ENCODE measurements at regions not wholly inside any gene's neighbourhood (a gene's known extent, or its start where the extent isn't known, plus 50 kb on each side); places are given as distances from the start of the nearest gene placed in this dataset.

GRCh38 chr17:6356562-6356961, 78.4 kb downstream of the AIPL1 start:
- Histone ChIP-seq H3K9me3 (no peaks in the 10 kb centered on the region), H3K4me3 (no peak overlapping the region), H3K27me3 (no peaks in the 10 kb centered on the region), H3K4me1 (no peaks in the 10 kb centered on the region), H3K36me3 (no peaks in the 10 kb centered on the region), H3K27ac (no peak overlapping the region)
- DNase-seq (ENCODE audit: extremely low spot score in 2 of 2), result no peak
- TF ChIP-seq POLR2A (IDR thresholded peaks at IDR 0.05) (no peak), POLR2AphosphoS5 (IDR thresholded peaks at IDR 0.05; ENCODE audit: insufficient read depth in 1 of 2, low read depth in 1 of 2) (no peak), CTCF (IDR thresholded peaks at IDR 0.05) (no peak)
- intact Hi-C loops (cut with DNase I), result no loop called here

DNA sequence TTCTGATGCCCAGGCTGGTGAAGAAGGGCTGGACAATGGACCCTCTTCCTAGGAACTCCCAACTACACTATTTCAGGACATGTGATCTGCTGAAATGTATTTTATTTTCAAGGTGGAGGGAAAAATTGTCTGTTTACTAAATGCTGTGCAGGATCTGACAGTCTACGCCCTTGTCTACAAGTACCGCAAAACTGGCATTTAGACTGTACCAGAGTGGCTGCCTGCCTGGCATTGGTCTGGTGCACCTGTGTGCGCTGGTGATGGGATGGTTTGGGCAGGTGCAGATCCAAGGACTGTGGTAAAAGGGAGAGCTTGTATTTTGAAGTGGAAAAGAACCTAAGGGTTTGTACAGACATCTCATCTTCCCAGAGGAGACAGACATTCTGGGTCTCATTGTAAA, 79.7 kb downstream of the AIPL1 start:
- H3K27ac ChIP-seq, result no peak overlapping the region
- no peak for TF ChIP-seq POLR2AphosphoS5 (IDR thresholded peaks at IDR 0.05; ENCODE audit: insufficient read depth in 1 of 2, low read depth in 1 of 2)
- no peaks in the 10 kb centered on the region for H3K36me3 ChIP-seq
- H3K9me3 ChIP-seq, result no peaks in the 10 kb centered on the region
- DNase-seq (ENCODE audit: extremely low spot score in 2 of 2), result peak; percentile 22 to 34
- no peak overlapping the region for H3K4me3 ChIP-seq
- no peaks in the 10 kb centered on the region for H3K4me1 ChIP-seq
- no peaks in the 10 kb centered on the region for H3K27me3 ChIP-seq
- intact Hi-C loops (cut with DNase I), result no loop called here

DNA sequence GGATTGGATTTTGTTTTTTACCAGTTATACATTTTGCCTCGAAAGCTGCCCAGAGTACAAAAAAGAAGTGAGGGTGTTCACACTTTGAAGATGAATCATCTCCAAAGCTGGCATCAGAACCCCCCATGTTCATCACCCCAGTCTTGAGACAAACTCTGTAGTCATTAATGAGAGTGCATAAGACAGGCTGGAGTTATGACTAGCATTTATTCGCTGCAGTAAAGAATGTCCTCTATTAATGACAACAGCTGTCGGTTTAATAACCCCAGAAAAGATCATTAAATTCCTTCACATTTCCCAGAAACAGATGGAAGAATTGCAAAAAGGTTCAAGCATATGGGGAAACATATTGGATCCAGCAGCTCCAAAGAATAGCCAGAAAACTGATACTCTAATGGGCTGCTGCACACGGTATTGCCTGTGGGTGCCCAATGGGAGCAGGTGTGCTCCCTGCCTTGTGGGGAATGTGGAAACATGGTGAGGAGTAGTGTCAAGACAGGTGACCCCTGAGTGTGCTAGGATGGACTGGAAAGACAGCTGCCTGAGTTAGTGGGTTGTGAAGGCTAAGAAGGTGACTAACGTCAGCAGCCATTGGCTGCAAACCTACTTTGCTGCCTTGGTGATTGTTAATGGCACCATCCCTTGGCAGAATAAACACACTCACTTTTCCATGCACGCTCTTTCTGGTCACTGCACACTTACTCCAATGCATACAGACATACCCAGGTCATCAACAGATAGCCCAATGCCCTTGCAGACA, 81.9 kb downstream of the AIPL1 start:
- no peaks in the 10 kb centered on the region for H3K36me3 ChIP-seq
- H3K27me3 ChIP-seq, result no peaks in the 10 kb centered on the region
- no peak overlapping the region for H3K27ac ChIP-seq
- no peak overlapping the region for H3K4me3 ChIP-seq
- H3K9me3 ChIP-seq, result no peaks in the 10 kb centered on the region
- TF ChIP-seq POLR2AphosphoS5 (IDR thresholded peaks at IDR 0.05; ENCODE audit: insufficient read depth in 1 of 2, low read depth in 1 of 2) (no peak), POLR2A (IDR thresholded peaks at IDR 0.05) (no peak), CTCF (IDR thresholded peaks at IDR 0.05) (no peak)
- intact Hi-C loops (cut with DNase I), result no loop called here
- H3K4me1 ChIP-seq, result no peaks in the 10 kb centered on the region
- peak; percentile 37 to 47 for DNase-seq (ENCODE audit: extremely low spot score in 2 of 2)

- intact Hi-C loops (cut with DNase I), result no loop called here
- Histone ChIP-seq H3K4me3 (no peak overlapping the region), H3K27ac (no peak overlapping the region), H3K9me3 (no peaks in the 10 kb centered on the region), H3K4me1 (no peaks in the 10 kb centered on the region), H3K36me3 (no peaks in the 10 kb centered on the region), H3K27me3 (no peaks in the 10 kb centered on the region)
- peak; percentile 37 to 47 for DNase-seq (ENCODE audit: extremely low spot score in 2 of 2)
- TF ChIP-seq CTCF (IDR thresholded peaks at IDR 0.05), result no peak
Measured at GRCh38 chr17:6352016-6352415, 82.9 kb downstream of the AIPL1 start.

- H3K27ac ChIP-seq, result no peak overlapping the region
- intact Hi-C loops (cut with DNase I), result no loop called here
- H3K36me3 ChIP-seq, result no peaks in the 10 kb centered on the region
- peak; percentile 52 to 67 for DNase-seq (ENCODE audit: extremely low spot score in 2 of 2)
- H3K27me3 ChIP-seq, result no peaks in the 10 kb centered on the region
- no peaks in the 10 kb centered on the region for H3K4me1 ChIP-seq
- H3K4me3 ChIP-seq, result no peak overlapping the region
- H3K9me3 ChIP-seq, result no peaks in the 10 kb centered on the region
- no peak for TF ChIP-seq CTCF (IDR thresholded peaks at IDR 0.05)
- no peak for TF ChIP-seq POLR2A (IDR thresholded peaks at IDR 0.05)
- no peak for TF ChIP-seq POLR2AphosphoS5 (IDR thresholded peaks at IDR 0.05; ENCODE audit: insufficient read depth in 1 of 2, low read depth in 1 of 2)
Measured at GRCh38 chr17:6350806-6351205, 84.1 kb downstream of the AIPL1 start.

Measured in vagina (tissue), 2 donors.